ENCODE measurements at regions not wholly inside any gene's neighbourhood (a gene's known extent, or its start where the extent isn't known, plus 50 kb on each side); places are given as distances from the start of the nearest gene placed in this dataset.

DNA sequence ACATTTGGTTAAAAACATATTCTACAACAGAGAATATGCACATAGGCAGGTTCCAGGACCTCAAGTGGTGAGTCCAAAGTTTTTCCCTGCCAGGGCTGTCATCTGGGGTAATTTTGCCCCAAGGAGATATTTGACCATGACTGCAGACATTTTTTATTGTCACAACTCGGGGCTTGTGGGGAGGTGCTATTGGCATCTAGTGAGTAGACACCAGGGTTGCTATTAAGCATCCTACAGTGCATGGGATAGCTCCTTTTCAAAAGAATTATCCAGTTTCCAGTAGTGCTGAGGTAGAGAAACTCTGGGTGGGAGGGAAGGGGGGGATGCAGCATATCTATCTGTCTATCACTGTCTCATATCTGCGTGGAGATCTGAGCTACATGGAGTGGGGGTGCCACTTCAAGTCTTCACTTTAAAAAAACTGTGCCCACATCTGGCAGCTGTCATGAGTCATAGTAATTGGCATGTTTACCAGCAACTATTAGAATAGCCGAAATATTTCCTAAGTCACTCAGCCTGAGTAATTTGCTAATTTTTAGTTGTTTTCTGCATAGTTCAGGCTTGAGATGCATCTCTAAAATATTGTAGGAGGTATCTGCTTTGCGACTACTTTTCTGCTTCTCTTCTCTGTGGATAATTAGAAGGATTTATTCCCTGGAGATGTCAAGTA, 254.0 kb upstream of the RBMS1 start:
- H3K27me3 ChIP-seq (replicated peaks), result no peaks in the 10 kb centered on the region
- no peak overlapping the region for H3K4me3 ChIP-seq (ENCODE audit: low read depth, low read length)
- no peak overlapping the region for H3K27ac ChIP-seq
- TF ChIP-seq CTCF (IDR thresholded peaks at IDR 0.05; ENCODE audit: low read depth, low read length, missing control alignments), result no peak
- DNase-seq, result peak; percentile 30
- in situ Hi-C loops (cut with HindIII; ENCODE audit: low pct_ligation_motif_present, low sequenced_read_pairs), result no loop called here
- H3K36me3 ChIP-seq (replicated peaks), result no peaks in the 10 kb centered on the region

DNA sequence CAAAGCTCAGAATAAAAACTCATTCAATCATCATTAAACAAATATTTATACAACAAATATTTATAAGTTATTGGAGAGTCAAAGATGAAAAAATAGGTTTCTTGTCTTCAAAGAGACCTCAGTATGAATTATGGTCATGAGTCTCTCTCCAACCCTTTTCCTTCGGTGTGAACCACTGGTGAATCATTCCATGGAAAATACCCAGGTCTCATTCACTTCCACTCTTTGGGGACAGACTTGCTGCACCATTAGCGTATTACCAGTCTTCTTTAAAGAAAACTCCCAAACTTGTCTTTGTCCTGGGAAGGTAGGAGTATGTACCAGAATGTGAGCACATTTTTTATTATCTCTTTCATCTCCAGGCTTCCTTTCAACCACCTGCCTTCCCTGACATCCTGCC, 257.4 kb upstream of the RBMS1 start:
- no peak overlapping the region for H3K27ac ChIP-seq
- no peak overlapping the region for H3K4me3 ChIP-seq (ENCODE audit: low read depth, low read length)
- in situ Hi-C loops (cut with HindIII; ENCODE audit: low pct_ligation_motif_present, low sequenced_read_pairs), result no loop called here
- H3K36me3 ChIP-seq (replicated peaks), result no peaks in the 10 kb centered on the region
- H3K27me3 ChIP-seq (replicated peaks), result no peaks in the 10 kb centered on the region
- TF ChIP-seq CTCF (IDR thresholded peaks at IDR 0.05; ENCODE audit: low read depth, low read length, missing control alignments), result no peak
- DNase-seq, result peak; percentile 25

- no peak for TF ChIP-seq CTCF (IDR thresholded peaks at IDR 0.05; ENCODE audit: low read depth, low read length, missing control alignments)
- no peaks in the 10 kb centered on the region for H3K27me3 ChIP-seq (replicated peaks)
- no peaks in the 10 kb centered on the region for H3K36me3 ChIP-seq (replicated peaks)
- peak; percentile 74 for DNase-seq
- peak overlapping the region; percentile 57 for H3K27ac ChIP-seq
- no peak overlapping the region for H3K4me3 ChIP-seq (ENCODE audit: low read depth, low read length)
- in situ Hi-C loops (cut with HindIII; ENCODE audit: low pct_ligation_motif_present, low sequenced_read_pairs), result no loop called here
Measured at GRCh38 chr2:160752475-160753330, 259.1 kb upstream of the RBMS1 start.

DNA sequence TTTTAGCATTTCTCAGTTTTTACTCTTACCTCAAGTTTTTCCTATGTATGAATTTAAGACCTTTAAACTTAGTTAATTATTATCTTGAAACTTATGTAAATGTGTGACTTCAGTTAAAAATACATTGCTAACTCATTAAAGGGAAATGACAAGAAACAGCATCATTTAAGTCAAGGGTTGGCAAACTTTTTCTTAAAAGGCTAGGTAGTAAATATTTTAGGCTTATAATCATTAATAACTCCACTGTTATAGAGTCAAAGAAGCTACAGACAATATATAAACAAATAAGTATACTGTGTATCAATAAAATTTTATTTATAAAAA, 259.7 kb upstream of the RBMS1 start:
- no peaks in the 10 kb centered on the region for H3K27me3 ChIP-seq (replicated peaks)
- no peaks in the 10 kb centered on the region for H3K36me3 ChIP-seq (replicated peaks)
- in situ Hi-C loops (cut with HindIII; ENCODE audit: low pct_ligation_motif_present, low sequenced_read_pairs), result no loop called here
- TF ChIP-seq CTCF (IDR thresholded peaks at IDR 0.05; ENCODE audit: low read depth, low read length, missing control alignments), result no peak
- H3K27ac ChIP-seq, result peak overlapping the region; percentile 57
- DNase-seq, result no peak
- H3K4me3 ChIP-seq (ENCODE audit: low read depth, low read length), result no peak overlapping the region

DNA sequence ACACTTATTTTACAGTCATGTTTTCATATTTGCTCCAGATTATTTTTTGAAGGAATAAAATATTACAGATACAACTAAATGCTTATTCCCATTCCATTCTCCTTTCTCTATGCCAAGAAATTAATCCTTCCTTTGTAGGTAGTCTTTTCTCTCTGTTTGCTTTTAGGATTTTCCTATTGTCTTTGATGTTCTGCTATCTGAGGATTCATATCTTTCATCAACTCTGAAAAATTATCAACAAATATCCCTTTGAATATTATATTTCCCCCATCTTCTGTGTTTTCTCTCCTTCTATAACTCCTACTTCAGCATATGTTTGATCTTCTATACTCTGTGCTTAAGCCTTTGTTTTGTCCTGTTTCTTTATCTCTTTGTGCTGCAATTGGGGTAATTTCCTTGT, 260.4 kb upstream of the RBMS1 start:
- no peak overlapping the region for H3K4me3 ChIP-seq (ENCODE audit: low read depth, low read length)
- H3K27ac ChIP-seq, result no peak overlapping the region
- no peaks in the 10 kb centered on the region for H3K36me3 ChIP-seq (replicated peaks)
- in situ Hi-C loops (cut with HindIII; ENCODE audit: low pct_ligation_motif_present, low sequenced_read_pairs), result no loop called here
- no peaks in the 10 kb centered on the region for H3K27me3 ChIP-seq (replicated peaks)
- DNase-seq, result no peak
- no peak for TF ChIP-seq CTCF (IDR thresholded peaks at IDR 0.05; ENCODE audit: low read depth, low read length, missing control alignments)
